ENCODE measurements at regions not wholly inside any gene's neighbourhood (a gene's known extent, or its start where the extent isn't known, plus 50 kb on each side); places are given as distances from the start of the nearest gene placed in this dataset.
"Not testable (repeated sequence)": the region's sequence is repeated elsewhere in the genome, so short reads cannot be mapped to it uniquely, and the experiment has no call there.

GRCh38 chr1:149713952-149714351 lies 68.5 kb upstream of the FCGR1A start:
- H3K27ac ChIP-seq; DNase-seq (ENCODE audit: low read depth, low spot score); H3K36me3 ChIP-seq (ENCODE audit: insufficient read depth, low read length); H3K9me3 ChIP-seq (ENCODE audit: low read depth, low read length); H3K4me3 ChIP-seq; H3K9ac ChIP-seq (ENCODE audit: insufficient read length): not testable (repeated sequence)

GRCh38 chr1:149724618-149725302 lies 57.7 kb upstream of the FCGR1A start:
- not testable (repeated sequence) for H3K9me3 ChIP-seq (ENCODE audit: low read depth, low read length); DNase-seq (ENCODE audit: low read depth, low spot score); H3K27ac ChIP-seq; H3K36me3 ChIP-seq (ENCODE audit: insufficient read depth, low read length); H3K9ac ChIP-seq (ENCODE audit: insufficient read length); H3K4me3 ChIP-seq

GRCh38 chr1:149726688-149727087 lies 55.8 kb upstream of the FCGR1A start:
- not testable (repeated sequence) for DNase-seq (ENCODE audit: low read depth, low spot score); H3K9me3 ChIP-seq (ENCODE audit: low read depth, low read length); H3K9ac ChIP-seq (ENCODE audit: insufficient read length); H3K36me3 ChIP-seq (ENCODE audit: insufficient read depth, low read length); H3K27ac ChIP-seq; H3K4me3 ChIP-seq

- not testable (repeated sequence) for H3K4me3 ChIP-seq; DNase-seq (ENCODE audit: low read depth, low spot score); H3K36me3 ChIP-seq (ENCODE audit: insufficient read depth, low read length); H3K9ac ChIP-seq (ENCODE audit: insufficient read length); H3K27ac ChIP-seq; H3K9me3 ChIP-seq (ENCODE audit: low read depth, low read length)
These were observed 53.9 kb upstream of the FCGR1A start for GRCh38 chr1:149728598-149728997.
